H1 (cell line): ENCODE measurements at regions not wholly inside any gene's neighbourhood (a gene's known extent, or its start where the extent isn't known, plus 50 kb on each side); places are given as distances from the start of the nearest gene placed in this dataset.
A peak's percentile ranks its signal among the peaks of the same experiment; 100 is the strongest.

Experiments
- CTCF ChIA-PET: fragments of 300-600 bp; sonication (Branson Sonifier 250); formaldehyde crosslinking; loops from one replicate; lab custom pipeline; 2021; ENCODE audit not compliant: partially characterized antibody; lab: Charles Lee
- POLR2A ChIA-PET: fragments of 300-600 bp; sonication (Branson Sonifier 250); formaldehyde crosslinking; loops from one replicate; lab custom pipeline; 2021; ENCODE audit warnings: inconsistent platforms; ENCODE audit not compliant: partially characterized antibody; lab: Charles Lee
- DNase-seq, 2 experiments: peaks; one replicate each; pipeline versions ENCODE4 v3.0.0 to v3.0.0-alpha.2; 2010 to 2022; ENCODE audit warnings: low spot score in 2 of 2, low read depth in 1 of 2, mixed read lengths in 1 of 2
- FAIRE-seq: peaks from 2 replicates; lab custom pipeline; 2011; peaks lifted over from hg19 to GRCh38; lab: Jason Lieb, UNC
- H2AFZ ChIP-seq: 2 replicates; pipeline ENCODE4 v1.8.1; 2012; ENCODE audit warnings: low read length, inconsistent platforms
- H2AK5ac ChIP-seq: 2 replicates; pipeline ENCODE4 v1.6.1; 2013; ENCODE audit warnings: low read depth, low read length
- H2BK120ac ChIP-seq: replicated peaks from 2 replicates; pipeline ENCODE3; 2013; ENCODE audit warnings: low read depth, low read length, inconsistent platforms
- H2BK12ac ChIP-seq: 2 replicates; pipeline ENCODE4 v1.6.1; 2013; ENCODE audit warnings: low read depth, low read length
- H2BK15ac ChIP-seq: 2 replicates; pipeline ENCODE4 v1.6.1; 2013; ENCODE audit warnings: low read length
- H2BK20ac ChIP-seq: 2 replicates; pipeline ENCODE4 v1.6.1; 2013; ENCODE audit warnings: low read length
- H2BK5ac ChIP-seq: 2 replicates; pipeline ENCODE4 v1.6.1; 2013; ENCODE audit warnings: low read depth, low read length
- H3K14ac ChIP-seq: 2 replicates; pipeline ENCODE4 v1.6.1; 2013; ENCODE audit warnings: inconsistent platforms; ENCODE audit not compliant: insufficient read length
- H3K18ac ChIP-seq: 2 replicates; pipeline ENCODE4 v1.6.1; 2013; ENCODE audit warnings: low read length; ENCODE audit errors: extremely low read depth
- H3K23ac ChIP-seq: 2 replicates; pipeline ENCODE4 v1.6.1; 2013; ENCODE audit warnings: inconsistent platforms; ENCODE audit not compliant: insufficient read length
- H3K23me2 ChIP-seq: 2 replicates; pipeline ENCODE4 v1.6.1; 2013; ENCODE audit warnings: low read depth, low read length
- H3K27ac ChIP-seq: 2 replicates; pipeline ENCODE4 v1.6.1; 2011; ENCODE audit warnings: low read depth, low read length, inconsistent platforms
- H3K27me3 ChIP-seq, 4 experiments: replicated peaks in 1 of 4; 1 replicate in 1 of 4; 2 replicates in 3 of 4; pipeline versions ENCODE4 v1.6.1 to v1.8.1; 2011 to 2013; ENCODE audit warnings: low read length in 3 of 4, mild to moderate bottlenecking in 3 of 4, inconsistent platforms in 2 of 4, mixed read lengths in 2 of 4, moderate library complexity in 1 of 4; ENCODE audit not compliant: control insufficient read depth in 3 of 4, insufficient read depth in 3 of 4; ENCODE audit errors: extremely low read depth in 1 of 4
- H3K36me3 ChIP-seq, 4 experiments: 2 replicates each; pipeline versions ENCODE4 v1.6.1 to v1.8.1; 2011 to 2013; ENCODE audit warnings: mild to moderate bottlenecking in 4 of 4, low read length in 3 of 4, moderate library complexity in 2 of 4, control low read depth in 1 of 4, inconsistent platforms in 1 of 4; ENCODE audit not compliant: insufficient read depth in 4 of 4, control insufficient read depth in 2 of 4
- H3K4ac ChIP-seq: replicated peaks from 2 replicates; pipeline ENCODE3; 2013; ENCODE audit warnings: low read length, low read depth, mixed read lengths, inconsistent platforms; ENCODE audit not compliant: insufficient read length
- H3K4me1 ChIP-seq, 4 experiments: replicated peaks in 1 of 4; 1 replicate in 1 of 4; 2 replicates in 3 of 4; pipeline versions ENCODE4 v1.6.1 to v1.8.1; 2011 to 2013; ENCODE audit warnings: low read length in 3 of 4, inconsistent platforms in 2 of 4, mixed read lengths in 1 of 4; ENCODE audit not compliant: insufficient read depth in 4 of 4, control insufficient read depth in 3 of 4
- H3K4me2 ChIP-seq, 2 experiments: 2 replicates each; pipeline versions ENCODE4 v1.6.1 to v1.8.1; 2011 to 2013; ENCODE audit warnings: low read depth in 2 of 2, low read length in 2 of 2, control low read depth in 1 of 2, inconsistent platforms in 1 of 2, mild to moderate bottlenecking in 1 of 2; ENCODE audit not compliant: insufficient read depth in 1 of 2
- H3K4me3 ChIP-seq, 4 experiments: fragments of 200-600, 300-600 bp in 1 of 4; sonication (generic), shearing (Covaris generic), sonication (Bioruptor Twin) in 1 of 4; 2 replicates each; pipeline versions ENCODE4 v1.5.1 to v1.8.1; 2011 to 2016; ENCODE audit warnings: low read length in 4 of 4, low read depth in 3 of 4, control low read depth in 2 of 4, inconsistent platforms in 2 of 4, mild to moderate bottlenecking in 2 of 4, mixed read lengths in 1 of 4, moderate library complexity in 1 of 4; ENCODE audit not compliant: insufficient read depth in 2 of 4; ENCODE audit errors: extremely low read depth in 1 of 4
- H3K56ac ChIP-seq: replicated peaks from 2 replicates; pipeline ENCODE3; 2013; ENCODE audit warnings: low read depth, mild to moderate bottlenecking, mixed read lengths, low read length, inconsistent platforms; ENCODE audit not compliant: insufficient read length
- H3K79me1 ChIP-seq: 2 replicates; pipeline ENCODE4 v1.6.1; 2013; ENCODE audit warnings: low read depth, low read length, control low read depth
- H3K79me2 ChIP-seq, 2 experiments: 2 replicates each; pipeline versions ENCODE4 v1.6.1 to v1.8.1; 2012 to 2013; ENCODE audit warnings: low read length in 2 of 2, mild to moderate bottlenecking in 2 of 2, inconsistent platforms in 1 of 2; ENCODE audit not compliant: insufficient read depth in 2 of 2, control insufficient read depth in 1 of 2
- H3K9ac ChIP-seq, 4 experiments: replicated peaks in 1 of 4; 1 replicate in 1 of 4; 2 replicates in 3 of 4; pipeline versions ENCODE4 v1.6.1 to v1.8.1; 2011 to 2013; ENCODE audit warnings: low read depth in 3 of 4, low read length in 3 of 4, control low read depth in 2 of 4, mild to moderate bottlenecking in 2 of 4, moderate library complexity in 2 of 4, inconsistent platforms in 1 of 4; ENCODE audit errors: extremely low read depth in 1 of 4
- H3K9me3 ChIP-seq, 2 experiments: 2 replicates each; pipeline versions ENCODE4 v1.6.1 to v1.8.1; 2012 to 2013; ENCODE audit warnings: mild to moderate bottlenecking in 2 of 2, moderate library complexity in 2 of 2, control low read depth in 1 of 2, inconsistent platforms in 1 of 2, low read depth in 1 of 2, low read length in 1 of 2, mixed read lengths in 1 of 2; ENCODE audit not compliant: insufficient read depth in 2 of 2
- H4K20me1 ChIP-seq, 2 experiments: replicated peaks in 1 of 2; 2 replicates each; pipeline versions ENCODE3 to v1.8.1; 2011 to 2013; ENCODE audit warnings: inconsistent platforms in 2 of 2, low read length in 2 of 2, mild to moderate bottlenecking in 1 of 2; ENCODE audit not compliant: insufficient read depth in 2 of 2, control insufficient read depth in 1 of 2
- H4K5ac ChIP-seq: 2 replicates; pipeline ENCODE4 v1.6.1; 2013; ENCODE audit warnings: low read length, low read depth, mixed read lengths, inconsistent platforms; ENCODE audit not compliant: insufficient read length
- H4K8ac ChIP-seq: 2 replicates; pipeline ENCODE4 v1.8.0; 2013; ENCODE audit warnings: mild to moderate bottlenecking, moderate library complexity, low read length, inconsistent platforms; ENCODE audit not compliant: insufficient read depth; ENCODE audit errors: extremely low read depth
- H4K91ac ChIP-seq: replicated peaks from 2 replicates; pipeline ENCODE3; 2013; ENCODE audit warnings: low read length, mixed read lengths, inconsistent platforms; ENCODE audit not compliant: insufficient read length
- BRCA1 ChIP-seq: IDR thresholded peaks from 2 replicates; pipeline ENCODE4 v1.6.1; 2012; ENCODE audit warnings: low read depth, low read length, improper control_type of control experiment
- CHD1 ChIP-seq: IDR thresholded peaks from 2 replicates; pipeline ENCODE4 v1.6.1; 2012; ENCODE audit warnings: low read depth, low read length, improper control_type of control experiment
- CHD2 ChIP-seq: IDR thresholded peaks from 2 replicates; pipeline ENCODE4 v1.6.1; 2012; ENCODE audit warnings: low read length, improper control_type of control experiment
- CREB1 ChIP-seq: IDR thresholded peaks from 2 replicates; pipeline ENCODE4 v1.6.1; 2012; ENCODE audit warnings: inconsistent platforms
- CTBP2 ChIP-seq: IDR thresholded peaks from 2 replicates; pipeline ENCODE4 v1.7.0; 2011; ENCODE audit warnings: borderline replicate concordance, mild to moderate bottlenecking, moderate library complexity, mixed read lengths, low read length; ENCODE audit not compliant: insufficient read depth, insufficient read length
- FOSL1 ChIP-seq: IDR thresholded peaks from 2 replicates; pipeline ENCODE4 v1.6.1; 2011; ENCODE audit warnings: mild to moderate bottlenecking, low read depth, low read length, moderate library complexity; ENCODE audit not compliant: insufficient read depth
- GABPA ChIP-seq: IDR thresholded peaks from 2 replicates; pipeline ENCODE4 v1.6.1; 2011; ENCODE audit warnings: mild to moderate bottlenecking, low read length, moderate library complexity, borderline replicate concordance; ENCODE audit not compliant: insufficient read depth
- HDAC6 ChIP-seq: IDR thresholded peaks from one replicate; pipeline ENCODE4 v1.7.1; 2012; ENCODE audit warnings: low read depth, mild to moderate bottlenecking, inconsistent platforms, low read length, moderate library complexity
- SP4 ChIP-seq: IDR thresholded peaks from 2 replicates; pipeline ENCODE4 v1.6.1; 2012; ENCODE audit warnings: low read length, inconsistent platforms
- SRF ChIP-seq: IDR thresholded peaks from 2 replicates; pipeline ENCODE4 v1.6.1; 2011; ENCODE audit warnings: mild to moderate bottlenecking, low read depth, low read length, moderate library complexity
- SUZ12 ChIP-seq: fragments of 200-600 bp; sonication (generic); IDR thresholded peaks from 2 replicates; pipeline ENCODE4 v1.6.1; 2012; ENCODE audit warnings: mild to moderate bottlenecking, inconsistent platforms, low read length, moderate library complexity, mixed read lengths
- YY1 ChIP-seq: IDR thresholded peaks from 2 replicates; pipeline ENCODE4 v1.6.1; 2011; ENCODE audit warnings: low read depth, mild to moderate bottlenecking, low read length
- WGBS, 2 experiments: shearing (Covaris generic) in 1 of 2; methylation state at CpG; one replicate each; pipeline versions ENCODE4 v1.1.6 to v1.1.7; 2013 to 2015; ENCODE audit warnings: low lambda C conversion rate in 2 of 2, mixed read lengths in 2 of 2, inconsistent platforms in 1 of 2, low coverage in 1 of 2, missing lambda C conversion rate in 1 of 2; ENCODE audit not compliant: insufficient replicate concordance in 2 of 2, insufficient coverage in 1 of 2, insufficient read length in 1 of 2; ENCODE audit errors: extremely low coverage in 1 of 2, missing lambda C conversion rate in 1 of 2; 5-methylcytosine and 5-hydroxymethylcytosine counted together

DNA sequence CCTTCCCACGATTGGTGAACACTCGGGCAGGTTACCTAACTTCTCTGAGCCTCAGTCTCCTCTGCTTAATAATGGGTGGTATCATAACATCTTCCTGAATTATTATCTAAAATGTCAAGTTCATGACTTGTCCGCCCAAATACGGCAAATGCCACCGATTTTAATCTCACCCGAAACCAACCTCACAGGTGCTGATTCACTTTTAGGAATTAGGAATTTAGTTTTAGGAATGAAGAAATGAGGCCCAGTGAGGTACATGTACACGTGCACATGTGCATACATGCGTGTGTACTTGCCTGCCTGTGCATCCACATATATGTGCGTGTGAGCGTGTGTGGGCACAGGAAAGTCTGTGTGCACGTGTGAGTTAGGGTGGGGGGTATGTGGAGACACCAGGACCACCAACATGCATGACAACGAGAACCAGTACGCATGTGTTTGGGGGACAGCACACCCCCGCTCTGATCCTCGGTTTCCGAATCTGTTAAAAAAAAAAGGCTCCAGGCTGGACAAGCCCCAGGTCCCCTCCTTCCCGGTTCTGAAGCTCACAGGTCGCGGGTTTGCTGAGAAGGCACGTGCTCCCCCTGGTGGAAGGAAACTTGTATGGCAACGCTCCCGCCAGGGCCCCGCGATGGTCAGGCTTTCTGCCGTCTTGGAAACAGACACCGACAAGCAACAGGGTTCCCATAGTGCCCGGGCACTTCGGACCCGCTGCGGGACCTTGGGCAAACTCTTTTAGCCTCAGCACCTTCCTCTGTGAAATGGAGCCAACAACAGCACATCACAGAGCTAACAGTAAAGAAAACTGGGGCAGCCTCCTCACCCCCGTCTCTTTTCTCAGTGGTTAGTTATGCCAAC, 219.2 kb downstream of the RBFOX3 start:
- peaks cover 0 to 5% (median under 1%) of the 10 kb centered on the region in 4 experiments; a peak in 5 of 7 replicates for H3K4me1 ChIP-seq
- no peaks in the 10 kb centered on the region for H3K36me3 ChIP-seq
- no peak overlapping the region for H3K9ac ChIP-seq
- no peak overlapping the region for H3K27ac ChIP-seq
- H2AK5ac ChIP-seq = no peak overlapping the region
- no peak overlapping the region for H2BK120ac ChIP-seq
- H2BK5ac ChIP-seq = no peak overlapping the region
- H2BK12ac ChIP-seq = peak overlapping the region; percentile 11; the same call in 1 of the 2 replicates
- no peak overlapping the region for H2BK20ac ChIP-seq
- H3K27me3 ChIP-seq = peaks cover 2 to 16% (median 9%) of the 10 kb centered on the region in 4 experiments
- H2AFZ ChIP-seq = no peak overlapping the region
- POLR2A ChIA-PET = interaction anchor here (0.9 to 1.2 kb wide), 3 partner anchors 9 to 277 kb away, joined by 3 to 5 read pairs (median 5); no protein-coding TSS in a partner anchor
- H3K56ac ChIP-seq = no peak overlapping the region
- CTCF ChIA-PET = interaction anchor here (0.5 to 17.7 kb wide), 77 partner anchors 9 to 388 kb away, joined by 3 to 291 read pairs (median 5); no protein-coding TSS in a partner anchor
- H3K23me2 ChIP-seq = peaks cover 3% of the 10 kb centered on the region; the same call in 1 of the 2 replicates
- H2BK15ac ChIP-seq = no peak overlapping the region
- H4K8ac ChIP-seq = no peak overlapping the region; the same call in 1 of the 2 replicates
- no peak overlapping the region for H3K23ac ChIP-seq
- H3K9me3 ChIP-seq = peaks cover 0 to 4% of the 10 kb centered on the region in 2 experiments; a peak in 1 of 4 replicates
- H3K4me2 ChIP-seq = no peak overlapping the region
- H4K20me1 ChIP-seq = peaks cover 0 to 11% of the 10 kb centered on the region in 2 experiments
- DNase-seq (peak; percentile 60 to 97), FAIRE-seq (peak; percentile 36)
- H3K4ac ChIP-seq = no peak overlapping the region
- 40% methylated on average over 28 of the region's 31 CpGs; no CpG with 5 or more reads in 1 of the 2 experiments for WGBS, 2 experiments
- H3K79me1 ChIP-seq = 0 out of 2 replicates have a peak, but pooled peaks cover 2% of the 10 kb centered on the region
- no peak overlapping the region for H4K91ac ChIP-seq
- peaks cover 0 to 3% of the 10 kb centered on the region in 2 experiments; a peak in 1 of 4 replicates for H3K79me2 ChIP-seq
- H3K4me3 ChIP-seq = no peak overlapping the region
- H3K18ac ChIP-seq = no peak overlapping the region
- no peak overlapping the region for H4K5ac ChIP-seq
- H3K14ac ChIP-seq = no peak overlapping the region
- TF ChIP-seq YY1 (peak; percentile 65; the same call in 1 of the 2 replicates), HDAC6 (no peak), BRCA1 (no peak), GABPA (peak; percentile 81; the same call in 1 of the 2 replicates), CREB1 (0 out of 2 replicates have a peak, but pooled peaks have one; percentile 21), SUZ12 (no peak), SRF (no peak), CHD1 (no peak), SP4 (no peak), FOSL1 (no peak), CHD2 (no peak), CTBP2 (no peak)
